ENCODE measurements at regions not wholly inside any gene's neighbourhood (a gene's known extent, or its start where the extent isn't known, plus 50 kb on each side); places are given as distances from the start of the nearest gene placed in this dataset.

GRCh38 chr12:46580445-46580844 is 207.9 kb upstream of the SLC38A2 start:
- intact Hi-C loops (cut with DNase I) = no loop called here
- Histone ChIP-seq H3K4me1 (no peaks in the 10 kb centered on the region), H3K27ac (no peak overlapping the region), H3K27me3 (no peaks in the 10 kb centered on the region), H3K36me3 (no peaks in the 10 kb centered on the region), H3K9me3 (peaks cover 3% of the 10 kb centered on the region), H3K4me3 (no peak overlapping the region)
- TF ChIP-seq CTCF (IDR thresholded peaks at IDR 0.05) (no peak), POLR2AphosphoS5 (IDR thresholded peaks at IDR 0.05; ENCODE audit: insufficient read depth in 1 of 2, low read depth in 1 of 2) (no peak), POLR2A (IDR thresholded peaks at IDR 0.05) (no peak)
- DNase-seq (ENCODE audit: extremely low spot score in 2 of 2) = no peak

- no peak for DNase-seq (ENCODE audit: extremely low spot score in 2 of 2)
- Histone ChIP-seq H3K27ac (no peak overlapping the region), H3K4me3 (no peak overlapping the region), H3K36me3 (no peaks in the 10 kb centered on the region), H3K9me3 (peaks cover 3% of the 10 kb centered on the region), H3K27me3 (no peaks in the 10 kb centered on the region), H3K4me1 (no peaks in the 10 kb centered on the region)
- no peak for TF ChIP-seq CTCF (IDR thresholded peaks at IDR 0.05)
- intact Hi-C loops (cut with DNase I) = no loop called here
Observed at GRCh38 chr12:46579474-46579873, 206.9 kb upstream of the SLC38A2 start.

- Histone ChIP-seq H3K27me3 (no peaks in the 10 kb centered on the region), H3K27ac (no peak overlapping the region), H3K9me3 (no peaks in the 10 kb centered on the region), H3K36me3 (no peaks in the 10 kb centered on the region), H3K4me3 (no peak overlapping the region), H3K4me1 (no peaks in the 10 kb centered on the region)
- DNase-seq (ENCODE audit: extremely low spot score in 2 of 2) = no peak
- intact Hi-C loops (cut with DNase I) = no loop called here
- TF ChIP-seq POLR2A (IDR thresholded peaks at IDR 0.05) (no peak), POLR2AphosphoS5 (IDR thresholded peaks at IDR 0.05; ENCODE audit: insufficient read depth in 1 of 2, low read depth in 1 of 2) (no peak), CTCF (IDR thresholded peaks at IDR 0.05) (no peak)
Observed at GRCh38 chr12:46578190-46578982, 205.8 kb upstream of the SLC38A2 start.

GRCh38 chr12:46577063-46577776 is 204.6 kb upstream of the SLC38A2 start:
- Histone ChIP-seq H3K36me3 (no peaks in the 10 kb centered on the region), H3K4me1 (peaks cover 8% of the 10 kb centered on the region), H3K27me3 (no peaks in the 10 kb centered on the region), H3K9me3 (no peaks in the 10 kb centered on the region), H3K4me3 (no peak overlapping the region), H3K27ac (no peak overlapping the region)
- DNase-seq (ENCODE audit: extremely low spot score in 2 of 2) = no peak
- intact Hi-C loops (cut with DNase I) = no loop called here
- TF ChIP-seq CTCF (IDR thresholded peaks at IDR 0.05) (no peak), POLR2AphosphoS5 (IDR thresholded peaks at IDR 0.05; ENCODE audit: insufficient read depth in 1 of 2, low read depth in 1 of 2) (peak in 1 of 2 donors; percentile 25), POLR2A (IDR thresholded peaks at IDR 0.05) (no peak)

- DNase-seq (ENCODE audit: extremely low spot score in 2 of 2) = no peak
- H3K27me3 ChIP-seq = no peaks in the 10 kb centered on the region
- intact Hi-C loops (cut with DNase I) = no loop called here
- H3K27ac ChIP-seq = no peak overlapping the region
- peaks cover 8% of the 10 kb centered on the region for H3K4me1 ChIP-seq
- no peaks in the 10 kb centered on the region for H3K36me3 ChIP-seq
- no peak overlapping the region for H3K4me3 ChIP-seq
- TF ChIP-seq CTCF (IDR thresholded peaks at IDR 0.05) (no peak), POLR2AphosphoS5 (IDR thresholded peaks at IDR 0.05; ENCODE audit: insufficient read depth in 1 of 2, low read depth in 1 of 2) (no peak)
- no peaks in the 10 kb centered on the region for H3K9me3 ChIP-seq
Observed at GRCh38 chr12:46574847-46575246, 202.3 kb upstream of the SLC38A2 start.

Measured in vagina (tissue), 2 donors.